ENCODE measurements at regions not wholly inside any gene's neighbourhood (a gene's known extent, or its start where the extent isn't known, plus 50 kb on each side); places are given as distances from the start of the nearest gene placed in this dataset.
"Not testable (repeated sequence)": the region's sequence is repeated elsewhere in the genome, so short reads cannot be mapped to it uniquely, and the experiment has no call there.

DNA sequence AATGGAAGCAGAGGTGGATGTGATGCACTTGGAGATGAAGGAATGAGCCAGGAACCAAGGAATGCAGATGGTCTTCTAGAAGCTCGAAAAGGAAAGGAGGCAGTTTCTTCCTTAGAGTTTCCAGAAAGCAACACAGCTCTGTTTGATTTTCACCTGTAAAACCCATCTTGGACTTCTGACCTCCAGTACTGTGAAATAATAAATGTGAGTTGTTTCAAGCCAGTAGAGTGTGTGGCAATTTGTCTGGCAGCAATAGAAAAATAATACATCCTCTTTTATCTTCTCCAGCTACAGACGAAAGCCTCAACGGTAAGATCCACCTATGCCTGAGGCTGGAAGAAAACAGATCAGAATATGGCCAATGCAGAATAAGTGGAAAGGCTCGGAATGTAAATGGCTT is 199.7 kb downstream of the HINT1 start:
- DNase-seq (no peak), ATAC-seq (peak; percentile 90)
- intact Hi-C loops (cut with DNase I, micrococcal nuclease): no loop called here

DNA sequence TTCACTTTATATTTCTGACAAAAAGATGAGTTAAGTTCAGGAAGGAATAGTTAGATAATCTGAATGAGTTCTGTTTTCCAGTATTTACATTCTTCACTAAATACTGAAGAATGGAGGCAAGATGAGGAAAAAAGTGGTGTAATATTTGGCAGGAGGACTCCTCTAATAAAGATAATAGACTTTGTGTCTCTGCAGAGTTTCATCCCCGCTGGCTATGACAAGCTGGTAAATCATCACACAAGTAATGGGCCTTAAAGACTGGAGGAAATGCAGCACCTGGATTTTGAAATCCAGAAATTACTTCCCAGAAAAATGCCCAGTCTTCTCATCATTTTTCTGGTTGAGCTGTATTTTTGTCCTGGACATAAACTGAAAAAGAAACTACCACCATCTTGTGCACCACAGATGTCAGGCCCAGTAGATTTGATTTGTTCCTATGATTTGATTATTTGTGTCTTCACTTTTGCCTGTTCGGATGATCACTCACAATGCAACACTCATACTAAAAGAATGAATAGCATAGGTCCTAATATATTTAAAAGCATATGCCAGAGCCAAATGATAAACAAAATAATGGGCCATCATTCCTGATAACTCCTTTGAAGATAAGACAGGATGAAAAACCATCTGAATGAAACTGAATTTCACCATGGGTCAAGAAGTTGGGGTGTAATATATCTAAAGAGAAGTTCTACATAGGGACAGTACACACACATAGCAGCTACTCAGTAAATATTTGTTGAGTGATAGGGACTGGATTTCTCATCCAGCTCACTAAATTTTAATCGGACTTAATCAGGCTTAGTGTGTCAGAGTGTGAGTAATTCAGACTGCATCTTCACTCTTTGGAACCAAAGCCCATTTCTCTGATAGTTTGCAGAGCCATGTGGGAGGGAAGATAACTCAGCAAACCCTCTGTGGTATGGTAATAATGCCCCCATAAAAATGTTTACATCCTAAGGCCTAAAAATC is 200.5 kb downstream of the HINT1 start:
- ATAC-seq (no peak), DNase-seq (no peak)
- intact Hi-C loops (cut with DNase I, micrococcal nuclease): no loop called here

DNA sequence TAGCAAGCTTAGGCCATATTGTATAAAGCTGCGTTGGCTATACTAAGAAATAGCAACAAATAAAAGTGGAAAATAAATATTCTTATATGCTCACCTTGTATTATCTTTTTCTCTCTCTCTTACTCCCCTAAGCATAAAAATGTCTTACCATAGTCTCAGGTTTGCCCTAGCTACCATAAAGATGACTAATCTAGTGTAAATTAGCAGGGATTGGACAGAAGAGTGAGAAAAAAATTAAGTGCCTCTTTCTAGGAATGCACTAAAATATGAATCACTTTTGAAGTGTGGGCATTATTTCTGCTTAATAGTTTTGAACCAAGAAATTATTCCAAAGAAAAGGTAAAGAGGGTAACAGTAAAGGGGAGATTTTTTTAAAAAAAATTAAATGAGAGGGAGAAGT is 201.3 kb downstream of the HINT1 start:
- intact Hi-C loops (cut with DNase I, micrococcal nuclease): no loop called here
- DNase-seq: no peak
- ATAC-seq: no peak

- ATAC-seq: peak; percentile 90
- intact Hi-C loops (cut with DNase I, micrococcal nuclease): no loop called here
- no peak for DNase-seq
Observed at GRCh38 chr5:130957151-130957550, 207.9 kb downstream of the HINT1 start.

DNA sequence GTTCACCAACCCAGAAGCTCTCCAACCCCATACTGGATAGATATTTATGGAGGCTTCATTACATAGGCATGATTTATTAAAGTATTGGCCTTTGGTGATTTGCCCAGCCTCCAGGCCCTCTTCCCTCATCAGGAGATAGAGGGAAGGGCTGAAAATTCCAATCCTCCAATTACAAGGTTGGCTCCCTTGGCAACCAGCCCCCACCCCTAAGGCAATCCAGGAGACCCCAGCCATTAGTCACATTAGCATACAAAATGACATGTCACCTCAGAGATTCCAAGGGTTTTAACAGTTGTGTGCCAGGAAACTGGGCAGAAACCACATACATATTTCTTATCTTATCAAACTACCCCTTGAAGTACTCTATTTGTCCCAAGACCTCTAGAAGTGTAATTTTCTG is 210.0 kb downstream of the HINT1 start:
- intact Hi-C loops (cut with DNase I, micrococcal nuclease): no loop called here
- no peak for ATAC-seq
- no peak for DNase-seq

DNA sequence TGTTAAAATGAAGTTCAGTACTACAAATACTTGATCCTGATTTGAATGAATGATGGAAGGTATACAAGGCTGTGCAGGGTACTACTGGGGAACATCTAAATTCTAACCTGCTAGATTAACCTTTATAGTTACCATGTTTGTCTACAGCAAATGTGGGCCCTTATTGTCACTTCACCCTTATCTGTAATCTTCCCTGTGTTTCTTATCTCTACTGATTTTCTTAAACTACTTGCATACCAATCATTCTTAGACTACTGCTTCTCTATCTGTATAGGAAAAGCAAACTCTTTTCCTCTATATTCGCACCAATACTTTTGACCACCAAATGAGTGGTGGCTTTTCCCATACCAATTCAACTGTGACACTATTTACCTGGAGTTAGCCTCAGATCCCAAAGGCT is 210.7 kb downstream of the HINT1 start:
- intact Hi-C loops (cut with DNase I, micrococcal nuclease): no loop called here
- DNase-seq (no peak), ATAC-seq (no peak)

- DNase-seq: no peak
- intact Hi-C loops (cut with DNase I, micrococcal nuclease): no loop called here
- ATAC-seq: no peak
Observed at GRCh38 chr5:130939059-130939458, 226.0 kb downstream of the HINT1 start.

DNA sequence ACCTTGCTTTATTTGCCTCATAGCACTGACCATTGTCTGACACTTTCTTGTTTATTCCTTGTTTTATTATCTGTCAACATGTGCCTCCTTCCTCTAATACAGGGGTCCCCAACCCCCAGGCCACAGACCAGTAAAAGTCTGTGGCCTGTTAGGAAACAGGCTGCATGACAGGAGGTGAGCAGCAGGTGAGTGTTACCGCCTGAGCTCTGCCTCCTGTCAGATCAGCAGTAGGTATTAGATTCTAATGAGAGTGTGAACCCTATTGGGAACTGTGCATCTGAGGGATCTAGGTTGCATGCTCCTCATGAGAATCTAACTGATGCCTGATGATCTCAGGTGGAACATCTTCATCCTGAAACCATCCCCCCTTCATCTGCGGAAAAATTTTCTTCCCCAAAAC is 228.0 kb downstream of the HINT1 start:
- intact Hi-C loops (cut with DNase I, micrococcal nuclease): no loop called here
- ATAC-seq: no peak

GRCh38 chr5:130923543-130924124 is 241.4 kb downstream of the HINT1 start:
- ATAC-seq (no peak), DNase-seq (no peak)
- intact Hi-C loops (cut with DNase I, micrococcal nuclease): no loop called here

More for the DNA sequence above, 228.0 kb downstream of the HINT1 start:
- no peak for DNase-seq

GRCh38 chr5:130912088-130912487 is 253.0 kb downstream of the HINT1 start:
- peak; percentile 65 for ATAC-seq
- DNase-seq: no peak
- intact Hi-C loops (cut with DNase I, micrococcal nuclease): no loop called here

DNA sequence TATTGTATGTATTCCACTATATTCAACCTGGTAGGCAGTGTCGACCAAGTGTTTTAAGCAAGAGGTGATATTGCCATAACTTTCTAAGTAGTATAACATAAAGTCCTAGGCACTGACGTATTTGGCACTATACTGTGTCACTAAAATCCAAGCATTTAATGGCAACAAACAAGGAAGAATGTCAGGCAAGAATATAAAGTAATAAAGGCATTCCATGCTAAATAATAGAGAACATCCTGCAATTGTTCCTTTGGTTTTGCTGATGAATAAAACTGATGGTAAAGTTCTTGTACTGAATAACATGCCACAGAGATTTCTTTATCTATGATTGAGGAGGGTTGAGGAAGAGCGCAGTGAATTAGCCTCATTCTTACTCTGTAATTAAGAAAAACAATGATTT is 256.9 kb downstream of the HINT1 start:
- DNase-seq (no peak), ATAC-seq (no peak)
- intact Hi-C loops (cut with DNase I, micrococcal nuclease): no loop called here

DNA sequence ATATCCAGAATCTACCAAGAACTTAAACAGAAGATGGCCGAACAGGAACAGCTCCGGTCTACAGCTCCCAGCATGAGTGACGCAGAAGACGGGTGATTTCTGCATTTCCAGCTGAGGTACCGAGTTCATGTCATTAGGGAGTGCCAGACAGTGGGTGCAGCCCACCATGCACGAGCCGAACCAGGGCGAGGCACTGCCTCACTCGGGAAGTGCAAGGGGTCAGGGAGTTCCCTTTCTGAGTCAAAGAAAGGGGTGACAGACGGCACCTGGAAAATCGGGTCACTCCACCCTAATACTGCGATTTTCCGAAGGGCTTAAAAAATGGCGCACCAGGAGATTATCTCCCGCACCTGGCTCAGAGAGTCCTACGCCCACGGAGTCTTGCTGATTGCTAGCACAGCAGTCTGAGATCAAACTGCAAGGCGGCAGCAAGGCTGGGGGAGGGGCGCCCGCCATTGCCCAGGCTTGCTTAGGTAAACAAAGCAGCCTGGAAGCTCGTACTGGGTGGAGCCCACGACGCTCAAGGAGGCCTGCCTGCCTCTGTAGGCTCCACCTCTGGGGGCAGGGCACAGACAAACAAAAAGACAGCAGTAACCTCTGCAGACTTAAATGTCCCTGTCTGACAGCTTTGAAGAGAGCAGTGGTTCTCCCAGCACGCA is 267.4 kb downstream of the HINT1 start:
- peak; percentile 95 for ATAC-seq
- peak; percentile 64 to 69 for DNase-seq
- intact Hi-C loops (cut with DNase I, micrococcal nuclease): not testable (repeated sequence)

DNA sequence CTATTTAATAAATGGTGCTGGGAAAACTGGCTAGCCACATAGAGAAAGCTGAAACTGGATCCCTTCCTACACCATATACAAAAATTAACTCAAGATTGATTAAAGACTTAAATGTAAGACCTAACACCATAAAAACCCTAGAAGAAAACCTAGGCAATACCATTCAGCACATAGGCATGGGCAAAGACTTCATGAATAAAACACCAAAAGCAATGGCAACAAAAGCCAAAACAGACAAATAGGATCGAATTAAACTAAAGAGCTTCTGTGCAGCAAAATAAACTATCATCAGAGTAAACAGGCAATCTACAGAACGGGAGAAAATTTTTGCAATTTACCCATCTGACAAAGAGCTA is 267.9 kb downstream of the HINT1 start:
- DNase-seq; intact Hi-C loops (cut with DNase I, micrococcal nuclease): not testable (repeated sequence)
- ATAC-seq: peak; percentile 41

DNA sequence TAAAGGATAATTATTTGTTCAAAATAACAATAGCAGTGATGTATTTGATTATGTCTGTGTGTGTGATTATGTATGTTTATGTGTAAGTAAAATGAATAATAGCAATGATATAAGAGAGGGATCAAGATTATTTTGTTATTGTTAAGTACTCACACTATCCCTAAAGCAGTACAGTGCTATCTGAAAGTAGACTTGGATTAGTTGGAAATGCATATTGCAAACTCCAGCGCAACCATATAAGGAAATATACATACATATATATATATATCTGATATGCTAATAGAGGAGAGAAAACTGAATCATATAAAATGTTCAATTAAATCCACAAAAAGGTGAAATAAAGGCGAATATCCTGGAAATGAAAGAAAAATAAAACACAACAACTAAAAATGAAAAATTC is 268.4 kb downstream of the HINT1 start:
- DNase-seq (no peak), ATAC-seq (peak; percentile 58)
- intact Hi-C loops (cut with DNase I, micrococcal nuclease): no loop called here

DNA sequence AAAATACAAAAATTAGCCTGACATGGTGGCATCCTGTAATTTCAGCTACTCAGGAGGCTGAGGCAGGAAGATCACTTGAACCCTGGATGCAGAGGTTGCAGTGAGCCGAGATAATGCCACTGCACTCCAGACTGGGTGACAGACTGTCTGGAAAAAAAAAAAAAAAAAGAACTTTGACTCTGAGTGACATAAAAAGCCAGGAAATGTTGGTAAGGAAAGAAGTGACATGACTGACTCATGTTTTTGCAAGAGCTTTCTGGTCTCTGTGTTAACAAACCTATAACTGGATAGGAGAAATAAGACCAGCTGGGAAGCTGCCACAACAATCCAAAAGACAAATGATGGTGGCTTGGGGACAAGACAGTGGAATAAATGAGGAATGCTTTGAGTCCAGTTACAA is 272.1 kb downstream of the HINT1 start:
- DNase-seq (no peak), ATAC-seq (peak; percentile 48)
- intact Hi-C loops (cut with DNase I, micrococcal nuclease): no loop called here

- intact Hi-C loops (cut with DNase I, micrococcal nuclease): no loop called here
- ATAC-seq (no peak), DNase-seq (no peak)
Observed at GRCh38 chr5:130890610-130891009, 274.4 kb downstream of the HINT1 start.

DNA sequence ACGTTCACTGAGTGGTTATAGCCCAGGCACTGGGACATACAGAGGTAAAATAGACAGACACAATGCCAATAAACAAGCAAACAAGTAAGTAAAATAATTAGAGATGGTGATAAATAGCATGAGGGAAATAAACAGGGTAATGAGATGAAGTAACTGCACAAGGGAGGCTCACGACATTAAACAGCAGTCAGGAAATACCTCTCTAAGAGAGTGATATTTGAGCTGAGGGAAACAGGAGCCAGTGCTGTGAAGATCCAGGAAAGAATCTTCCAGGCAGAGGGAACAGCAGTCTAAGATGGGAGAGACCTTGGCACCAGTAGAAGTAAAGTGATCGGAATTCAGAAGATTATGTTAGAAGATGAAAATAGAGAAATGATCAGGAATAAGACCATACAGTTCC is 279.4 kb downstream of the HINT1 start:
- no peak for DNase-seq
- ATAC-seq: peak; percentile 31
- intact Hi-C loops (cut with DNase I, micrococcal nuclease): no loop called here

- ATAC-seq (peak; percentile 92), DNase-seq (peak; percentile 33 to 72)
Observed at GRCh38 chr5:130885027-130885426, 280.0 kb downstream of the HINT1 start.

DNA sequence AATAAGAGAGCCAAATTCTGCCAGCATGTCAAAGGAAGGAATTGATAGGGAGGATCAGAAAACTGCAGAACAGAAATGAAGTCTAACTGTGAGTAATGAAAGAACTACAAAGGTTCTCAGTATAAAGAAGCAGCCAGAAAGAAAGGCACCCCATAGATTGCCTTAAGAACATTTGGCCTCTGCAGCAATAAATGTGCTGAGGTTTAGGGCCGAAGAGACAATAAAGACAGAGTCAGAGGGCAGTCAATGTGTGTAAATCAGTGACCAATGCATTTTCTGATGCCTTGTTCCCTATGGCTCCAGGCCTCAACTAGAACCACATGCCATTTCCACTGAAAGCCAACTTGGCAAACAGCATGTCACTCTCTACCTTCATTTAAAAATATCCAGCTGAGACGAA is 281.0 kb downstream of the HINT1 start:
- intact Hi-C loops (cut with DNase I, micrococcal nuclease): no loop called here
- ATAC-seq (peak; percentile 75), DNase-seq (peak in 1 of 2 donors; percentile 26)

More at GRCh38 chr5:130885027-130885426, 280.0 kb downstream of the HINT1 start:
- intact Hi-C loops (cut with DNase I, micrococcal nuclease): no loop called here

- no peak for ATAC-seq
- intact Hi-C loops (cut with DNase I, micrococcal nuclease): no loop called here
- no peak for DNase-seq
Observed at GRCh38 chr5:130875656-130876055, 289.4 kb downstream of the HINT1 start.

Data from left colon (tissue), 2 donors.